Liver (tissue), 8 donors: ENCODE measurements at regions not wholly inside any gene's neighbourhood (a gene's known extent, or its start where the extent isn't known, plus 50 kb on each side); places are given as distances from the start of the nearest gene placed in this dataset.

Experiments
- DNase-seq: peaks from one replicate; pipeline ENCODE4 v3.0.0-alpha.2; 2017; ENCODE audit warnings: low spot score
- H3K27ac ChIP-seq, 2 donors: one replicate each; pipeline ENCODE4 v1.7.0; 2013; ENCODE audit warnings: inconsistent platforms in 2 of 2, low read length in 2 of 2, control low read depth in 1 of 2, low read depth in 1 of 2, mild to moderate bottlenecking in 1 of 2
- H3K27me3 ChIP-seq, 4 donors: one replicate each; pipeline versions ENCODE4 v1.6.1 to v1.7.0; 2013; ENCODE audit warnings: low read length in 3 of 4, inconsistent platforms in 1 of 4, mild to moderate bottlenecking in 1 of 4, moderate library complexity in 1 of 4; ENCODE audit not compliant: control insufficient read depth in 4 of 4, insufficient read depth in 4 of 4
- H3K36me3 ChIP-seq, 4 donors: one replicate each; pipeline versions ENCODE4 v1.6.1 to v1.7.0; 2013; ENCODE audit warnings: low read length in 3 of 4, mild to moderate bottlenecking in 3 of 4, low read depth in 1 of 4, moderate library complexity in 1 of 4; ENCODE audit not compliant: control insufficient read depth in 4 of 4, insufficient read depth in 3 of 4
- H3K4me1 ChIP-seq, 4 donors: one replicate each; pipeline versions ENCODE4 v1.6.1 to v1.7.0; 2013; ENCODE audit warnings: low read length in 3 of 4, mild to moderate bottlenecking in 3 of 4, moderate library complexity in 1 of 4; ENCODE audit not compliant: control insufficient read depth in 4 of 4, insufficient read depth in 4 of 4
- H3K4me3 ChIP-seq, 3 donors: one replicate each; pipeline versions ENCODE4 v1.6.1 to v1.7.0; 2013; ENCODE audit warnings: low read length in 3 of 3, control low read depth in 1 of 3, low read depth in 1 of 3, mild to moderate bottlenecking in 1 of 3
- H3K9ac ChIP-seq, 2 donors: one replicate each; pipeline ENCODE4 v1.7.0; 2013; ENCODE audit warnings: low read length in 2 of 2, mild to moderate bottlenecking in 2 of 2, moderate library complexity in 2 of 2, control low read depth in 1 of 2, low read depth in 1 of 2
- H3K9me3 ChIP-seq, 4 donors: one replicate each; pipeline versions ENCODE4 v1.6.1 to v1.7.0; 2013; ENCODE audit warnings: low read length in 3 of 4; ENCODE audit not compliant: control insufficient read depth in 4 of 4
- EGR1 ChIP-seq, 2 donors: IDR thresholded peaks; 2 replicates each; pipeline ENCODE4 v1.6.1; 2016 to 2018; ENCODE audit warnings: antibody characterized with exemption in 2 of 2, low read depth in 2 of 2
- FOXA1 ChIP-seq: IDR thresholded peaks from 2 replicates; pipeline ENCODE4 v1.6.1; 2016; ENCODE audit warnings: antibody characterized with exemption
- FOXA2 ChIP-seq: IDR thresholded peaks from 2 replicates; pipeline ENCODE4 v1.6.1; 2016; ENCODE audit warnings: antibody characterized with exemption
- GABPA ChIP-seq, 2 donors: IDR thresholded peaks in 1 of 2; conservative IDR thresholded peaks in 1 of 2; 2 replicates each; pipeline ENCODE4 v1.6.1; 2016; ENCODE audit warnings: antibody characterized with exemption in 2 of 2, mild to moderate bottlenecking in 1 of 2, moderate library complexity in 1 of 2
- HNF4A ChIP-seq, 2 donors: conservative IDR thresholded peaks; 2 replicates each; pipeline ENCODE4 v1.6.1; 2016; ENCODE audit warnings: antibody characterized with exemption in 2 of 2, mild to moderate bottlenecking in 2 of 2
- HNF4G ChIP-seq: IDR thresholded peaks from 2 replicates; pipeline ENCODE4 v1.6.1; 2016; ENCODE audit warnings: antibody characterized with exemption
- JUND ChIP-seq, 2 donors: IDR thresholded peaks; 2 replicates each; pipeline ENCODE4 v1.6.1; 2016; ENCODE audit warnings: antibody characterized with exemption in 2 of 2
- NR2F2 ChIP-seq: IDR thresholded peaks from 2 replicates; pipeline ENCODE4 v1.6.1; 2016; ENCODE audit warnings: antibody characterized with exemption
- RAD21 ChIP-seq, 2 donors: IDR thresholded peaks; 2 replicates each; pipeline ENCODE4 v1.6.1; 2016; ENCODE audit warnings: antibody characterized with exemption in 2 of 2, mild to moderate bottlenecking in 2 of 2
- RXRA ChIP-seq, 2 donors: IDR thresholded peaks; 2 replicates each; pipeline ENCODE4 v1.6.1; 2017 to 2018; ENCODE audit warnings: antibody characterized with exemption in 2 of 2, mild to moderate bottlenecking in 1 of 2
- SP1 ChIP-seq: IDR thresholded peaks from 2 replicates; pipeline ENCODE4 v1.6.1; 2018; ENCODE audit warnings: antibody characterized with exemption, mild to moderate bottlenecking
- TAF1 ChIP-seq: conservative IDR thresholded peaks from 2 replicates; pipeline ENCODE4 v1.6.1; 2016; ENCODE audit warnings: antibody characterized with exemption, mild to moderate bottlenecking
- WGBS: extraction: QIAGEN DNeasy Blood & Tissue Kit; methylation state at CpG from one replicate; pipeline ENCODE4 v1.1.7; 2013; 5-methylcytosine and 5-hydroxymethylcytosine counted together
- TF ChIP-seq, protein P1 (sequence below): fragments of 150-350 bp; IDR thresholded peaks from 2 replicates; pipeline ENCODE4 v1.5.1; 2017; ENCODE audit warnings: improper control_type of control experiment, low read depth, low read length; ENCODE audit not compliant: missing input control
- TF ChIP-seq, protein P2 (sequence below): IDR thresholded peaks from 2 replicates; pipeline ENCODE4 v1.6.1; 2016; ENCODE audit warnings: antibody characterized with exemption
- TF ChIP-seq, protein P3 (sequence below): IDR thresholded peaks from 2 replicates; pipeline ENCODE4 v1.6.1; 2016; ENCODE audit warnings: antibody characterized with exemption
- TF ChIP-seq, protein P4 (sequence below): IDR thresholded peaks from 2 replicates; pipeline ENCODE4 v1.6.1; 2016; ENCODE audit warnings: antibody characterized with exemption
- TF ChIP-seq, protein P5 (sequence below): IDR thresholded peaks from 2 replicates; pipeline ENCODE4 v1.6.1; 2016; ENCODE audit warnings: antibody characterized with exemption, mild to moderate bottlenecking
- donor health status: healthy.
- donor health status: healthy.
- donor health status: healthy.
- donor health status: healthy.
- donor health status: healthy.

DNA sequence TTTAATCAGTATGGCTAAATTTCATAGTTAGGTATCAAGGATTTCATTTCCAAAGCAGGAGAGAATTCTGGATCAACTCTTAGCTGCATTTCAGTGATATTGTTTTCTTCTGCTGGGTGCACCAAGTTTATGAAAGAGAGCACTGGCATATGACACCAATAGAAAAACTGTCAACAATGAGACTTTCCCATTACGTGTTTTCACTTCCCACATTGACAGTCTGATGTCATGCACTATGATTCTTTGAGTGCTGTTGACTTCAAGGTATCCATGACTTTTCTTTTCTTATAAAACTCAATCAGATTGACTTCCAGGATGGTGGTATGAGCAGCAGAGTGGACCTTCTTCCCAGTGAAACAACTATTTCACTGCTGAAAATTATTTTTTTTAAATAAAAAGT is 476.1 kb downstream of the EDEM1 start:
- Histone ChIP-seq H3K9me3 (peaks cover 5 to 14% (median 9%) of the 10 kb centered on the region in 4 donors), H3K4me3 (no peak overlapping the region), H3K27me3 (no peaks in the 10 kb centered on the region), H3K4me1 (no peaks in the 10 kb centered on the region), H3K9ac (no peak overlapping the region), H3K27ac (no peak overlapping the region), H3K36me3 (no peaks in the 10 kb centered on the region)
- TF ChIP-seq, protein P1, sequence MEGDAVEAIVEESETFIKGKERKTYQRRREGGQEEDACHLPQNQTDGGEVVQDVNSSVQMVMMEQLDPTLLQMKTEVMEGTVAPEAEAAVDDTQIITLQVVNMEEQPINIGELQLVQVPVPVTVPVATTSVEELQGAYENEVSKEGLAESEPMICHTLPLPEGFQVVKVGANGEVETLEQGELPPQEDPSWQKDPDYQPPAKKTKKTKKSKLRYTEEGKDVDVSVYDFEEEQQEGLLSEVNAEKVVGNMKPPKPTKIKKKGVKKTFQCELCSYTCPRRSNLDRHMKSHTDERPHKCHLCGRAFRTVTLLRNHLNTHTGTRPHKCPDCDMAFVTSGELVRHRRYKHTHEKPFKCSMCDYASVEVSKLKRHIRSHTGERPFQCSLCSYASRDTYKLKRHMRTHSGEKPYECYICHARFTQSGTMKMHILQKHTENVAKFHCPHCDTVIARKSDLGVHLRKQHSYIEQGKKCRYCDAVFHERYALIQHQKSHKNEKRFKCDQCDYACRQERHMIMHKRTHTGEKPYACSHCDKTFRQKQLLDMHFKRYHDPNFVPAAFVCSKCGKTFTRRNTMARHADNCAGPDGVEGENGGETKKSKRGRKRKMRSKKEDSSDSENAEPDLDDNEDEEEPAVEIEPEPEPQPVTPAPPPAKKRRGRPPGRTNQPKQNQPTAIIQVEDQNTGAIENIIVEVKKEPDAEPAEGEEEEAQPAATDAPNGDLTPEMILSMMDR: no peak
- TF ChIP-seq FOXA2 (no peak), FOXA1 (no peak), RAD21 (IDR thresholded peaks at IDR 0.05) (no peak), NR2F2 (no peak), EGR1 (IDR thresholded peaks at IDR 0.05; ENCODE audit: low read depth in 2 of 2) (no peak)
- no peak for DNase-seq
- WGBS: 66% methylated on average over 1 of the region's 1 CpG

DNA sequence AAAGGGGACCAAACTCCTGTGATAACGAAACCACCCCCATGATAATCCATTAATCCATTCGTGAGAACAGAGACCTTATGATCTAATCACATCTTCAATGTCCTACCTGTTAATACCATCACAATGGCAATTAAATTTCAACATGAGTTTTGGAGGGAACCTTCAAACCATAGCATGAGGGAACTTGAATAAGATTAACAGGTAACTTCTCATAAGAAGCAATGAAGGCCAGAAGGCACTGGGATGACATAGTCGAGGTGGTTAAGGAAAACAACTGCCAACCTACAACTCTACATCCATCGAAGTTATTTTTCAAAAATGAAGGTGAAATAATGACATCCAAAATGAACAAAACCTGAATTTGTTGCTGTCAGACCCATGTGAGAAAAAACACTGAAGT is 478.9 kb downstream of the EDEM1 start:
- Histone ChIP-seq H3K27ac (no peak overlapping the region), H3K27me3 (no peaks in the 10 kb centered on the region), H3K4me3 (no peak overlapping the region), H3K9ac (no peak overlapping the region), H3K9me3 (peaks cover 4 to 20% (median 6%) of the 10 kb centered on the region in 4 donors), H3K36me3 (no peaks in the 10 kb centered on the region), H3K4me1 (no peaks in the 10 kb centered on the region)
- 67% methylated on average over 4 of the region's 4 CpGs for WGBS
- TF ChIP-seq, protein P2, sequence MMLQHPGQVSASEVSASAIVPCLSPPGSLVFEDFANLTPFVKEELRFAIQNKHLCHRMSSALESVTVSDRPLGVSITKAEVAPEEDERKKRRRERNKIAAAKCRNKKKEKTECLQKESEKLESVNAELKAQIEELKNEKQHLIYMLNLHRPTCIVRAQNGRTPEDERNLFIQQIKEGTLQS: no peak
- TF ChIP-seq, protein P3, sequence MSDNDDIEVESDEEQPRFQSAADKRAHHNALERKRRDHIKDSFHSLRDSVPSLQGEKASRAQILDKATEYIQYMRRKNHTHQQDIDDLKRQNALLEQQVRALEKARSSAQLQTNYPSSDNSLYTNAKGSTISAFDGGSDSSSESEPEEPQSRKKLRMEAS: no peak
- no peak for TF ChIP-seq HNF4G
- TF ChIP-seq FOXA2: no peak
- TF ChIP-seq FOXA1: no peak
- TF ChIP-seq TAF1: no peak
- TF ChIP-seq, protein P4, sequence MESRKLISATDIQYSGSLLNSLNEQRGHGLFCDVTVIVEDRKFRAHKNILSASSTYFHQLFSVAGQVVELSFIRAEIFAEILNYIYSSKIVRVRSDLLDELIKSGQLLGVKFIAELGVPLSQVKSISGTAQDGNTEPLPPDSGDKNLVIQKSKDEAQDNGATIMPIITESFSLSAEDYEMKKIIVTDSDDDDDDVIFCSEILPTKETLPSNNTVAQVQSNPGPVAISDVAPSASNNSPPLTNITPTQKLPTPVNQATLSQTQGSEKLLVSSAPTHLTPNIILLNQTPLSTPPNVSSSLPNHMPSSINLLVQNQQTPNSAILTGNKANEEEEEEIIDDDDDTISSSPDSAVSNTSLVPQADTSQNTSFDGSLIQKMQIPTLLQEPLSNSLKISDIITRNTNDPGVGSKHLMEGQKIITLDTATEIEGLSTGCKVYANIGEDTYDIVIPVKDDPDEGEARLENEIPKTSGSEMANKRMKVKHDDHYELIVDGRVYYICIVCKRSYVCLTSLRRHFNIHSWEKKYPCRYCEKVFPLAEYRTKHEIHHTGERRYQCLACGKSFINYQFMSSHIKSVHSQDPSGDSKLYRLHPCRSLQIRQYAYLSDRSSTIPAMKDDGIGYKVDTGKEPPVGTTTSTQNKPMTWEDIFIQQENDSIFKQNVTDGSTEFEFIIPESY: no peak
- TF ChIP-seq RXRA (IDR thresholded peaks at IDR 0.05): no peak
- no peak for TF ChIP-seq RAD21 (IDR thresholded peaks at IDR 0.05)
- no peak for TF ChIP-seq EGR1 (IDR thresholded peaks at IDR 0.05; ENCODE audit: low read depth in 2 of 2)
- no peak for TF ChIP-seq HNF4A (conservative IDR thresholded peaks at IDR 0.05)
- TF ChIP-seq SP1: no peak
- no peak for TF ChIP-seq NR2F2
- no peak for TF ChIP-seq JUND (IDR thresholded peaks at IDR 0.05)
- no peak for TF ChIP-seq GABPA (IDR thresholded peaks at IDR 0.05 in 1 of 2, conservative IDR thresholded peaks at IDR 0.05 in 1 of 2)
- TF ChIP-seq, protein P1: no peak
- TF ChIP-seq, protein P5, sequence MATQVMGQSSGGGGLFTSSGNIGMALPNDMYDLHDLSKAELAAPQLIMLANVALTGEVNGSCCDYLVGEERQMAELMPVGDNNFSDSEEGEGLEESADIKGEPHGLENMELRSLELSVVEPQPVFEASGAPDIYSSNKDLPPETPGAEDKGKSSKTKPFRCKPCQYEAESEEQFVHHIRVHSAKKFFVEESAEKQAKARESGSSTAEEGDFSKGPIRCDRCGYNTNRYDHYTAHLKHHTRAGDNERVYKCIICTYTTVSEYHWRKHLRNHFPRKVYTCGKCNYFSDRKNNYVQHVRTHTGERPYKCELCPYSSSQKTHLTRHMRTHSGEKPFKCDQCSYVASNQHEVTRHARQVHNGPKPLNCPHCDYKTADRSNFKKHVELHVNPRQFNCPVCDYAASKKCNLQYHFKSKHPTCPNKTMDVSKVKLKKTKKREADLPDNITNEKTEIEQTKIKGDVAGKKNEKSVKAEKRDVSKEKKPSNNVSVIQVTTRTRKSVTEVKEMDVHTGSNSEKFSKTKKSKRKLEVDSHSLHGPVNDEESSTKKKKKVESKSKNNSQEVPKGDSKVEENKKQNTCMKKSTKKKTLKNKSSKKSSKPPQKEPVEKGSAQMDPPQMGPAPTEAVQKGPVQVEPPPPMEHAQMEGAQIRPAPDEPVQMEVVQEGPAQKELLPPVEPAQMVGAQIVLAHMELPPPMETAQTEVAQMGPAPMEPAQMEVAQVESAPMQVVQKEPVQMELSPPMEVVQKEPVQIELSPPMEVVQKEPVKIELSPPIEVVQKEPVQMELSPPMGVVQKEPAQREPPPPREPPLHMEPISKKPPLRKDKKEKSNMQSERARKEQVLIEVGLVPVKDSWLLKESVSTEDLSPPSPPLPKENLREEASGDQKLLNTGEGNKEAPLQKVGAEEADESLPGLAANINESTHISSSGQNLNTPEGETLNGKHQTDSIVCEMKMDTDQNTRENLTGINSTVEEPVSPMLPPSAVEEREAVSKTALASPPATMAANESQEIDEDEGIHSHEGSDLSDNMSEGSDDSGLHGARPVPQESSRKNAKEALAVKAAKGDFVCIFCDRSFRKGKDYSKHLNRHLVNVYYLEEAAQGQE: no peak
- no peak for DNase-seq
